GM12878 (cell line): ENCODE measurements at regions not wholly inside any gene's neighbourhood (a gene's known extent, or its start where the extent isn't known, plus 50 kb on each side); places are given as distances from the start of the nearest gene placed in this dataset.

Experiments
- ATAC-seq: fragments of 200-7000 bp; cut with Tn5 transposase; 3 replicates; pipeline ENCODE4 v1.9.1; 2020; ENCODE audit warnings: mild to moderate bottlenecking, moderate library complexity
- BruUV-seq: library from RNA; stranded (reverse); fragments of 400-500 nt; replicated peaks from 2 replicates; lab custom pipeline; 2021; lab: Mats Ljungman, UMichigan
- CTCF ChIA-PET: fragments of 300-600 bp; sonication (Branson Sonifier 250); formaldehyde crosslinking; extraction: SDS; loops from one replicate; lab custom pipeline; 2021; ENCODE audit warnings: inconsistent platforms; lab: Yijun Ruan, JAX
- POLR2A ChIA-PET: fragments of 350-600 bp; formaldehyde crosslinking; extraction: SDS; loops from one replicate; lab custom pipeline; 2021; ENCODE audit warnings: inconsistent platforms; lab: Charles Lee
- RAD21 ChIA-PET: fragments of 300-600 bp; sonication (Branson Sonifier 250); formaldehyde crosslinking; loops from one replicate; lab custom pipeline; 2023; ENCODE audit warnings: antibody characterized with exemption; ENCODE audit not compliant: unreplicated experiment; lab: Charles Lee
- SMC1A ChIA-PET: fragments of 300-600 bp; sonication (Branson Sonifier 250); formaldehyde crosslinking; loops from one replicate; lab custom pipeline; 2023; ENCODE audit not compliant: unreplicated experiment, uncharacterized antibody; lab: Charles Lee
- DNase-seq: peaks from one replicate; pipeline ENCODE4 v3.0.0-alpha.2; 2011; ENCODE audit warnings: low read depth, low spot score
- FAIRE-seq: peaks from 3 replicates; lab custom pipeline; 2011; peaks lifted over from hg19 to GRCh38; lab: Jason Lieb, UNC
- H2AFZ ChIP-seq: 2 replicates; pipeline ENCODE4 v1.6.0; 2011; ENCODE audit warnings: low read depth, low read length, control low read depth; ENCODE audit not compliant: control insufficient read depth
- H3K27ac ChIP-seq: 2 replicates; pipeline ENCODE4 v1.5.1; 2011; ENCODE audit warnings: control low read depth; ENCODE audit not compliant: control insufficient read depth, insufficient read depth
- H3K27me3 ChIP-seq, 2 experiments: replicated peaks in 1 of 2; 2 replicates each; pipeline versions ENCODE4 v1.6.0 to v1.6.1; 2011; ENCODE audit warnings: low read length in 1 of 2; ENCODE audit not compliant: control insufficient read depth in 2 of 2, insufficient read depth in 2 of 2
- H3K36me3 ChIP-seq, 2 experiments: 2 replicates each; pipeline ENCODE4 v1.5.1; 2011; ENCODE audit warnings: low read length in 1 of 2; ENCODE audit not compliant: control insufficient read depth in 2 of 2, insufficient read depth in 2 of 2
- H3K4me1 ChIP-seq: 2 replicates; pipeline ENCODE4 v1.6.1; 2011; ENCODE audit warnings: mild to moderate bottlenecking, low read length, moderate library complexity, mixed read lengths; ENCODE audit not compliant: control insufficient read depth, insufficient read depth
- H3K4me2 ChIP-seq: 2 replicates; pipeline ENCODE4 v1.6.0; 2011; ENCODE audit warnings: control low read depth; ENCODE audit not compliant: control insufficient read depth, insufficient read depth
- H3K4me3 ChIP-seq: fragments of 200-600 bp; sonication (generic); 2 replicates; pipeline ENCODE4 v1.5.1; 2016
- H3K79me2 ChIP-seq: 2 replicates; pipeline ENCODE4 v1.6.0; 2011; ENCODE audit warnings: low read length; ENCODE audit not compliant: control insufficient read depth, insufficient read depth
- H3K9ac ChIP-seq: 2 replicates; pipeline ENCODE4 v1.8.0; 2011; ENCODE audit warnings: low read length, control low read depth, mixed read lengths; ENCODE audit not compliant: control insufficient read depth, insufficient read depth
- H3K9me3 ChIP-seq: replicated peaks from 3 replicates; pipeline ENCODE4 v1.5.1; 2011; ENCODE audit warnings: mild to moderate bottlenecking, low read length; ENCODE audit not compliant: control insufficient read depth, insufficient read depth
- H4K20me1 ChIP-seq: 2 replicates; pipeline ENCODE4 v1.6.0; 2011; ENCODE audit not compliant: control insufficient read depth, insufficient read depth
- CBFB ChIP-seq: IDR thresholded peaks from 2 replicates; pipeline ENCODE4 v1.6.1; 2016; ENCODE audit warnings: antibody characterized with exemption, low read depth
- CREB1 ChIP-seq: IDR thresholded peaks from 2 replicates; pipeline ENCODE4 v1.6.1; 2012; ENCODE audit warnings: low read depth, mild to moderate bottlenecking, inconsistent platforms
- CREM ChIP-seq: IDR thresholded peaks from 2 replicates; pipeline ENCODE4 v1.6.1; 2014; ENCODE audit warnings: antibody characterized with exemption, low read depth
- HCFC1 ChIP-seq: fragments of 150-350 bp; IDR thresholded peaks from 2 replicates; pipeline ENCODE4 v1.6.1; 2014; ENCODE audit warnings: low read length
- HDGF ChIP-seq: fragments of 450-650 bp; IDR thresholded peaks from 2 replicates; pipeline ENCODE4 v1.6.1; 2016; ENCODE audit warnings: antibody characterized with exemption
- IRF3 ChIP-seq: fragments of 450-650 bp; IDR thresholded peaks from 2 replicates; pipeline ENCODE4 v1.6.1; 2014; ENCODE audit warnings: mild to moderate bottlenecking
- IRF5 ChIP-seq: fragments of 450-650 bp; IDR thresholded peaks from 2 replicates; pipeline ENCODE4 v1.6.1; 2017; ENCODE audit warnings: borderline replicate concordance
- KDM1A ChIP-seq: fragments of 200-600 bp; sonication (generic); IDR thresholded peaks from 2 replicates; pipeline ENCODE4 v1.6.1; 2016; ENCODE audit warnings: borderline replicate concordance
- LARP7 ChIP-seq: fragments of 450-650 bp; IDR thresholded peaks from 2 replicates; pipeline ENCODE4 v1.6.1; 2017; ENCODE audit warnings: mild to moderate bottlenecking
- MXI1 ChIP-seq: fragments of 150-350 bp; IDR thresholded peaks from 2 replicates; pipeline ENCODE4 v1.6.1; 2011; ENCODE audit warnings: low read depth, mild to moderate bottlenecking, inconsistent platforms, low read length, improper control_type of control experiment
- PML ChIP-seq: IDR thresholded peaks from 2 replicates; pipeline ENCODE4 v1.6.1; 2012; ENCODE audit warnings: low read length, inconsistent platforms
- POLR2A ChIP-seq: IDR thresholded peaks from 2 replicates; pipeline ENCODE4 v1.6.1; 2011; ENCODE audit warnings: low read depth, mild to moderate bottlenecking, low read length
- RBBP5 ChIP-seq: fragments of 200-600 bp; sonication (generic); conservative IDR thresholded peaks from 2 replicates; pipeline ENCODE4 v1.6.1; 2016
- RFX5 ChIP-seq: IDR thresholded peaks from 2 replicates; pipeline ENCODE4 v1.6.1; 2011; ENCODE audit warnings: low read depth, low read length, improper control_type of control experiment
- SMC3 ChIP-seq: IDR thresholded peaks from 2 replicates; pipeline ENCODE4 v1.6.1; 2011; ENCODE audit warnings: low read length, improper control_type of control experiment, borderline replicate concordance
- ZNF622 ChIP-seq: fragments of 450-650 bp; IDR thresholded peaks from 2 replicates; pipeline ENCODE4 v1.6.1; 2017; ENCODE audit warnings: mild to moderate bottlenecking, inconsistent platforms
- WGBS: methylation state at CpG from one replicate; pipeline ENCODE4 v1.1.6; 2016; ENCODE audit warnings: low lambda C conversion rate; ENCODE audit not compliant: insufficient replicate concordance, insufficient coverage; ENCODE audit errors: missing lambda C conversion rate; 5-methylcytosine and 5-hydroxymethylcytosine counted together
- in situ Hi-C: fragments of 300-500 bp; cut with MboI; formaldehyde crosslinking; loops from 9 replicates; pipeline ENCODE4 v1.14.3; 2018; ENCODE audit warnings: mixed read lengths
- intact Hi-C: fragments of 100-400 bp; cut with micrococcal nuclease; formaldehyde crosslinking; loops from one replicate; pipeline ENCODE4 v1.14.2; 2022; ENCODE audit not compliant: unreplicated experiment

- in situ Hi-C loops: no loop called here
- RAD21 ChIA-PET: no interaction called here
Observed at GRCh38 chr18:4858379-4859127, 338.5 kb downstream of the AKAIN1 start.

More at GRCh38 chr18:4858379-4859127, 338.5 kb downstream of the AKAIN1 start:
- POLR2A ChIA-PET: no interaction called here
- no peak overlapping the region for H3K27ac ChIP-seq
- CTCF ChIA-PET: interaction anchor here (0.6 to 1.7 kb wide), 3 partner anchors 12 to 181 kb away, joined by 3 read pairs; no protein-coding TSS in a partner anchor
- H3K9me3 ChIP-seq: no peaks in the 10 kb centered on the region
- 1% methylated on average over 3 of the region's 3 CpGs for WGBS
- no TSS peak for BruUV-seq
- DNase-seq (no peak), ATAC-seq (no peak), FAIRE-seq (no peak)
- no peak overlapping the region for H3K4me3 ChIP-seq
- SMC1A ChIA-PET: interaction anchor here (0.9 to 1.6 kb wide), 3 partner anchors 10 to 198 kb away, joined by 3 to 4 read pairs (median 4); no protein-coding TSS in a partner anchor
- H3K36me3 ChIP-seq: no peaks in the 10 kb centered on the region
- no peaks in the 10 kb centered on the region for H3K79me2 ChIP-seq
- no peak overlapping the region for H3K4me2 ChIP-seq
- H3K9ac ChIP-seq: no peak overlapping the region
- no peaks in the 10 kb centered on the region for H4K20me1 ChIP-seq
- no peaks in the 10 kb centered on the region for H3K27me3 ChIP-seq
- intact Hi-C loops: no loop called here
- H3K4me1 ChIP-seq: no peaks in the 10 kb centered on the region
- no peak overlapping the region for H2AFZ ChIP-seq
- TF ChIP-seq CBFB: no peak
- TF ChIP-seq MXI1: no peak
- no peak for TF ChIP-seq HDGF
- no peak for TF ChIP-seq SMC3
- no peak for TF ChIP-seq PML
- TF ChIP-seq POLR2A: no peak
- no peak for TF ChIP-seq HCFC1
- TF ChIP-seq CREM: no peak
- TF ChIP-seq IRF5: no peak
- no peak for TF ChIP-seq KDM1A
- TF ChIP-seq CREB1: no peak
- TF ChIP-seq IRF3: no peak
- TF ChIP-seq RBBP5: no peak
- TF ChIP-seq ZNF622: no peak
- no peak for TF ChIP-seq LARP7
- TF ChIP-seq RFX5: no peak
